ENCODE measurements at regions not wholly inside any gene's neighbourhood (a gene's known extent, or its start where the extent isn't known, plus 50 kb on each side); places are given as distances from the start of the nearest gene placed in this dataset.
"Not testable (repeated sequence)": the region's sequence is repeated elsewhere in the genome, so short reads cannot be mapped to it uniquely, and the experiment has no call there.

DNA sequence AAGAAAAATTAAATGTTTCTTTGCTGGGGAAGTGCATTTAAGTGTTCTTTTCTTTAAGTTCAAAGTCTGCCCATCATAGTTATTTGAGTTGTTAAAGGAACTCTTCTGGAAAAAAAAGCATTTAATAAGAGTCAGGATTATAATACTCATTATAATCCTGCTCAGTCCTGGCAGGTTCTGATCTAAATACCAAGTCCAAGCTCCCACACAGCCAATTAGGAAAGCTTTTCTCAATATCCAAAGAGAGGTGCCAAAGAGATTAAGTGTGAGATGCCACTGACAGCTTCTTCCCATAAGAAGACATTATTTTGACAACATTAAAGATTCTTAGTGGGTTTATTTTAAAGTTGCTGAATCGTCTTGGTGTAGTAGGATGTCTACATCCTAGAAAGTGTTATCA is 235.2 kb upstream of the DAB2 start:
- no peak for DNase-seq (ENCODE audit: low spot score)
- H3K27ac ChIP-seq, result no peak overlapping the region
- TF ChIP-seq, protein P1, sequence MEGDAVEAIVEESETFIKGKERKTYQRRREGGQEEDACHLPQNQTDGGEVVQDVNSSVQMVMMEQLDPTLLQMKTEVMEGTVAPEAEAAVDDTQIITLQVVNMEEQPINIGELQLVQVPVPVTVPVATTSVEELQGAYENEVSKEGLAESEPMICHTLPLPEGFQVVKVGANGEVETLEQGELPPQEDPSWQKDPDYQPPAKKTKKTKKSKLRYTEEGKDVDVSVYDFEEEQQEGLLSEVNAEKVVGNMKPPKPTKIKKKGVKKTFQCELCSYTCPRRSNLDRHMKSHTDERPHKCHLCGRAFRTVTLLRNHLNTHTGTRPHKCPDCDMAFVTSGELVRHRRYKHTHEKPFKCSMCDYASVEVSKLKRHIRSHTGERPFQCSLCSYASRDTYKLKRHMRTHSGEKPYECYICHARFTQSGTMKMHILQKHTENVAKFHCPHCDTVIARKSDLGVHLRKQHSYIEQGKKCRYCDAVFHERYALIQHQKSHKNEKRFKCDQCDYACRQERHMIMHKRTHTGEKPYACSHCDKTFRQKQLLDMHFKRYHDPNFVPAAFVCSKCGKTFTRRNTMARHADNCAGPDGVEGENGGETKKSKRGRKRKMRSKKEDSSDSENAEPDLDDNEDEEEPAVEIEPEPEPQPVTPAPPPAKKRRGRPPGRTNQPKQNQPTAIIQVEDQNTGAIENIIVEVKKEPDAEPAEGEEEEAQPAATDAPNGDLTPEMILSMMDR (conservative IDR thresholded peaks at IDR 0.05; ENCODE audit: low read depth), result no peak
- POLR2A ChIA-PET (ENCODE audit: low non-redundant PET), result no interaction called here
- CTCF ChIA-PET, result no interaction called here

- DNase-seq (ENCODE audit: low spot score), result no peak
- H3K27ac ChIP-seq, result no peak overlapping the region
- ChIA-PET CTCF (no interaction called here), POLR2A (ENCODE audit: low non-redundant PET) (no interaction called here)
- TF ChIP-seq, protein P1 (conservative IDR thresholded peaks at IDR 0.05; ENCODE audit: low read depth), result no peak
These were observed 234.1 kb upstream of the DAB2 start for GRCh38 chr5:39658866-39659265.

- no peak overlapping the region for H3K27ac ChIP-seq
- ChIA-PET POLR2A (ENCODE audit: low non-redundant PET) (no interaction called here), CTCF (no interaction called here)
- TF ChIP-seq, protein P1 (conservative IDR thresholded peaks at IDR 0.05; ENCODE audit: low read depth), result no peak
- no peak for DNase-seq (ENCODE audit: low spot score)
These were observed 233.2 kb upstream of the DAB2 start for GRCh38 chr5:39657943-39658342.

GRCh38 chr5:39656600-39656999 is 231.8 kb upstream of the DAB2 start:
- TF ChIP-seq, protein P1 (conservative IDR thresholded peaks at IDR 0.05; ENCODE audit: low read depth), result no peak
- ChIA-PET POLR2A (ENCODE audit: low non-redundant PET) (no interaction called here), CTCF (no interaction called here)
- no peak for DNase-seq (ENCODE audit: low spot score)
- no peak overlapping the region for H3K27ac ChIP-seq

GRCh38 chr5:39654715-39655114 is 229.9 kb upstream of the DAB2 start:
- DNase-seq (ENCODE audit: low spot score), result no peak
- ChIA-PET POLR2A (ENCODE audit: low non-redundant PET) (no interaction called here), CTCF (no interaction called here)
- no peak overlapping the region for H3K27ac ChIP-seq
- TF ChIP-seq, protein P1 (conservative IDR thresholded peaks at IDR 0.05; ENCODE audit: low read depth), result no peak

DNA sequence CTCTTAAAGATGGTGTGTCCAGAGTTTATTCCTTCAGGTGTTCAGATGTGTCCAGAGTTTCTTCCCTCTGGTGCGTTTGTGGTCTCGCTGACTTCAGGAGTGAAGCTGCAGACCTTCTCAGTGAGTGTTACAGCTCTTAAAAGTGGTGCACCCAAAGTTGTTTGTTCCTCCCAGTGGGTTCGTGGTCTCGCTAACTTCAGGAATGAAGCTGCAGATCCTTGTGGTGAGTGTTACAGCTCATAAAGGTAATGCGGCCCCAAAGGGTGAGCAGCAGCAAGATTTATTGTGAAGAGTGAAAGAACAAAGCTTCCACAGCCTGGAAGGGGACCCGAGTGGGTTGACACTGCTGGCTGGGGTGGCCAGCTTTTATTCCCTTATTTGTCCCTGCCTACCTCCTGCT is 227.7 kb upstream of the DAB2 start:
- CTCF ChIA-PET; DNase-seq (ENCODE audit: low spot score); POLR2A ChIA-PET (ENCODE audit: low non-redundant PET); H3K27ac ChIP-seq: not testable (repeated sequence)

DNA sequence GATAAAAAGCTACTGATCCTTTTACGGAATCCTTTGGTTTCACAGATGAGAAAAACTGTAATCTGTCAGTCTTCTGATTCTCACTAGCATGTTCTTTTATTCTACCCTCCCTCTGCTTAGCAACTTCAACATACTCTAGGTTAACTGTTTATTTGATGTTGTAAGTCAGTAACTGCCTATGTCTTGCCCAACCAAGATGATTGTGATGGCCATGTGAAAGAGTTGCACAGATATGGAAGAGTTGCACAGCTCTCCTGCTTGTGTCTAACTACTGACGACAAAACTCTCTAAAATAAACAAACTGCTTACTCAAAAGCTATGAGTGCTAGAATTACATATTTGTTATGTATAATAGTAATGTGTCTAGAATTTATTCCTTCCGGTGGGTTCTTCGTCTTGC is 227.3 kb upstream of the DAB2 start:
- CTCF ChIA-PET, result interaction anchor here (0.6 kb wide), 1 partner anchor 1125 kb away, joined by 4 read pairs; no protein-coding TSS in a partner anchor
- TF ChIP-seq, protein P1 (conservative IDR thresholded peaks at IDR 0.05; ENCODE audit: low read depth), result no peak

More for the DNA sequence above, 227.3 kb upstream of the DAB2 start:
- POLR2A ChIA-PET (ENCODE audit: low non-redundant PET), result no interaction called here
- no peak overlapping the region for H3K27ac ChIP-seq
- DNase-seq (ENCODE audit: low spot score), result no peak
